Fibroblast of skin of scalp (primary cell): ENCODE measurements at regions not wholly inside any gene's neighbourhood (a gene's known extent, or its start where the extent isn't known, plus 50 kb on each side); places are given as distances from the start of the nearest gene placed in this dataset.

ENCODE experiments used
- DNase-seq: peaks from one replicate; pipeline ENCODE4 v3.0.0-alpha.2; 2013

DNA sequence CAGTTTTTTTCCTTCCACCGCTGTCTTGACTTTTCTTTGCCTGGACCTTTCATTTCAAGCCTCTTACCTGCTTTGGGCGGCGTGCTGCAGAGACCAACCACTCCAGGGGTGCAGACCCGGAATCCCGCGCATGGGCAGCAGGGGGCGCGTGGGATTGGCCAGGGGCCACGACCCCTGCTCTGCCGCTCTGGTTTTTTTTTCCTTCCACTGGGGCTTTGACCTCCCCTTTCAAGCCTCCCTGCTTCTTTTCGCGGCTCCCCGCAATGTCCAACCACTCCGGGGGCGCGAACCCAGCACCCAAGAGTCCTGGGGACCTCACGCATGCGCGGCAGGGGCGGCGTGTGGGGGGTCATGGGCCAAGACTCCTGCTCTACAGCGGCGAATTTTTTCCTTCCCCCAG, 325.1 kb downstream of the ALG10 start:
- DNase-seq, result no peak

DNA sequence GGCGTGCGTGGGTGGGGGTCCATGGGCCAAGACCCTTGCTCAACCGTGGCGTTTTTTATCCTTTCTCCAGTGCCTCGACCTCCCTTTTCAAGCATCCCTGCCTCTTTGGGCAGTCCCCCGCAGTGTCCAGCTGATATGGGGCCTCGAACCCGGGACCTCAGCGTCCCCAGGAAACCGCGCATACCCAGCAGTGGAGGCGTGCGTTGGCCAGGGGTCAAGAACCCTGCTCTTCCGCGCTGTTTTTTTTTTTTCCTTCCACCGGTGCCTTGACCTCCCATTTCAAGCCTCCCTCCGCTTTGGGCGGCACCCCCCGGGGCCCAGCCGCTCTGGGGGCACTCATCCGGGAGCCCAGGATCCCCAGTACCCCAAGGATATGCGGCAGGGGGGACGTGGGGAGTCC, 325.8 kb downstream of the ALG10 start:
- DNase-seq, result no peak

DNA sequence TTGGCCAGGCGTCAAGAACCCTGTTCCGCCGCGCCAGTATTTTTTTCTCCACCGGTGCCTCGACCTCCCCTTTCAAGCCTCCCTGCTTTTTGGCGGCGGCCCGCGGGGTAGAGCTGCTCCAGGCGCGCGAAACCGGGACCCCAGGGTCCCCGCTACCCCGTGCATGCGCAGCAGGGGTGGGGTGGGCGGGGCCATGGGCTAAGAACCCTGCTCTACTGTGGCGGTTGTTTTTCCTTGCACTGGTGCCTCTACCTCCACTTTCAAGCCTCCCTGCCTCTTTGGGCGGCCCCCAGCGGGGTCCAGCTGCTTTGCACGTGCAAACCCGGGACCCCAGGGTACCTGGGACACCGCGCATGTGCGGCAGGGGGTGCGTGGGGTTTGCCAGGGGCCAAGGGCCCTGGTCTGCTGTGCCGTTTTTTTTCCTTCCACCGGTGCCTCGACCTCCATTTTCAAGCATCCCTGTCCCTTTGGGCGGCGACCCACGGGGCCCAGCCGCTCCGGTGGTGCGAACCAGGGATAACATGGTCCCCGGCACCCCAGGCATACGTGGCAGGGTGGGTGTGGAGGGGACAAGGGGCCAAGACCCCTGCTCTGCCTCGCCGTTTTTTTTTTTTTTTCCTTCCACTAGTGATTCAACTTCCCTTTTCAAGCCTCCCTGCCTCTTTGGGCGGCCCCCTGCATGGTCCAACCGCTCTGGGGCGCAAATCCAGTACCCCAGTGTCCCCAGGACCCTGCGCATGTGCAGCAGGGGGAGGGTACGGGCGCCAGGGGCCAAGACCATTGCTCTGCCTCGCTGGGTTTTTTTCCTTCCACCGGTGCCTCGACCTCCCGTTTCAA, 326.8 kb downstream of the ALG10 start:
- no peak for DNase-seq

DNA sequence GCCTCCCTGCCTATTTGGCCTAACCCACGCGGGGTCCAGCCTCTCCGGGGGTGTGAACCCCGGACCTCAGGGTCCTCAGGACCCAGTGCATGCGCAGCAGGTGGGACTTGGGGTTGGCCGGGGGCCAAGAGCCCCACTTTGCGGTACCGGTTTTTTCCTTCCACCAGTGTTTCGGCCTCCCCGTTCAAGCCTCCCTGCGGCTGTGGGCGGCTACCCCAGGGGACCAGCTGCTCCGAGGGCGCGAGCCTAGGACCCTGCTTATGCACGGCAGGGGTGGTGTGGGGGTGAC, 327.3 kb downstream of the ALG10 start:
- no peak for DNase-seq

DNA sequence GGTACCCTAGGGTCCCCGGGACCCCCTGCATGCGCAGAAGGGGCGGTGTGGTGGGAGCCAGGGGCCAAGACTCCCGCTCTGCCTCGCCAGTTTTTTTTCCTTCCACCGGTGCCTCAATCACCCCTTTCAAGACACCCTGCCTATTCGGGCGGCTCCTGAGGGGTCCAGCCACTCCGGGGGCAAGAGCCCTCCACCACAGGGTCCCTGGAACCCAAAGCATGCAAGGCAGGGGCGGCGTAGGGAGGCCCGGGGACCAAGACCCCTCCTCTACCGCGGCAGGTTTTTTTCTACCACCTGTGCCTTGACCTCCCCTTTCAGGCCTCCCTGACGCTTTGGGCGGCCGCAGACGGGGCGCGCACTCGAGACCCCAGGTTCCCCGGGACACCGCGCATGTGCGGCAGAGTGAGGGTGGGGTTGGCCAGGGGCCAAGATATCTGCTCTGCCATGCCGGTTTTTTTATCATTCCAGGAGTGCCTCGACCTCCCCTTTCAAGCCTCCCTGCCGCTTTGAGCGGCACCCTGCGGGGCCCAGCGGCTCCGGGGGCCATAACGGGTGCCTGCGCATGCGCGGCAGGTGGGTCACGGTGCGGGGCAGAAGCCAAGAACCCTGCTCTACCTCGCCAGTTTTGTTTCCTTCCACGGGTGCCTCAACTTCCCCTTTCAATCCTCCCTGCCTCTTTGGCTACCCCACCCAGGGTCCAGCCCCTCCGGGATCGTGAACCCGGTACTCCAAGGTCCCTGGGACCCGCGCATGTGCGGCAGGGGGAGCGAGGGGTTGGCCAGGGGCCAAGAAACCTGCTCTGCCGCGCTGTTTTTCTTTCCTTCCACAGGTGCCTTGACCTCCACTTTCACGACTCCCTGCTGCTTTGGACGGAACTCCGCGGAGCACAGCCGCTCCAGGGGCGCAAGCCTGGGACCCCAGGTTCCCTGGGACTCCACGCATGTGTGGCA, 328.1 kb downstream of the ALG10 start:
- DNase-seq, result no peak

DNA sequence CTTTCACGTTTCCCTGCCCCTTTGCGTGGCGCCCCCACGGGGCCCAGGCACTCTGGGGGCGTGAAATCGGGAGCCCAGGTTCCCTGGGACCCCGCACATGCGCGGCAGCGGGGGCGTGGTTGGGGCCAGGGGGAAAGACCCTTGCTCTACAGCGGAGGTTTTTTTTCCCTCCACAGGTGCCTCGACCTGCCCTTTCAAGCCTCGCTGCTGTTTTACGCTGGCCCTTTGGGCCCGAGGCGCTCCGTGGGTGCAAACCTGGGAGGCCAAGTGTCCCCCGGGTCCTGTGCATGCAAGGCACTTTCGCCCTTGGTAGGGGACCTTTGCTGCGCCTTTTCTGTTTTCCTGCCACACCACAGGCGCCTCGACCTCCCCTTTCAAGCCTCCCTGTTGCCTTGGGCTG, 329.8 kb downstream of the ALG10 start:
- no peak for DNase-seq

DNA sequence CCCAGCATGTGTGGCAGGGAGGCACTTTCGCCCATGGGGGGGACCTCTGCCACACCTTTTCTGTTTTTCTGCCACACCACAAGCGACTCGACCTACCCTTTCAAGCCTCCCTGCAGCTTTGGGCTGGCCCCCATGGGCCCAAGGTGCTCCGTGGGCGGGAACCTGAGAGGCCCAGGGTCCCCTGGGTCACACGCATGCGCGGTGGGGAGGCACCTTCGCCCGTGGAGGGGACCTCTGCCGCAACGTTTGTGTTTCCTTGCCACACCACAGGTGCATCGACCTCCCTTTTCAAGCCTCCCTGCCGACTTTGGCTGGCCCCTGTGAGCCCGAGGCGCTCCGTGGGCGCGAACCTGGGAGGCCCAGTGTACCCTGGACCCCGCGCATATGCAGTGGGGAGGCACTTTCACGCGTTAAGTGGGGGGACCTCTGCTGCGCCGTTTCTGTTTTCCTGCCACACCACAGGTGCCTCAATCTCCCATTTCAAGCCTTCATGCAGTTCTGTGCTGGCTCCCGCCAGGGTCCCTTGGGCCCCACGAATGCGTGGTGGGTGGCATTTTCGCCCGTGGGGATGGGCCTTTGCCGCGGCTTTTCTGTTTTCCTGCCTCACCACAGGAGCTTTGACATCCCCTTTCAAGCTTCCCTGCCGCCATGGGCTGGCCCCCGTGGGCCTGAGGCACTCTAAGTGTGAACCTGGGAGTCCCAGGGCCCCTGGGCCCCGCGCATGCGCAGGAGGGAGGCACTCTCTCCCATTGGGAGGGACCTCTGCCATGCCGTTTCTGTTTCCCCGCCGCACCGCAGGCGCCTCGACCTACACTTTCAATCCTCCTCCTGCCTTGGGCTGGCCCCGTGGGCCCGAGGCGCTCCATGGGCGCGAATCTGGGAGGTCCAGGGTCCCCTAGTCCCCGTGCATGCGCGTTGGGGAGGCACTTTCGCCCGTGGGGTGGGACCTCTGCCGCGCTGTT, 332.2 kb downstream of the ALG10 start:
- no peak for DNase-seq

DNA sequence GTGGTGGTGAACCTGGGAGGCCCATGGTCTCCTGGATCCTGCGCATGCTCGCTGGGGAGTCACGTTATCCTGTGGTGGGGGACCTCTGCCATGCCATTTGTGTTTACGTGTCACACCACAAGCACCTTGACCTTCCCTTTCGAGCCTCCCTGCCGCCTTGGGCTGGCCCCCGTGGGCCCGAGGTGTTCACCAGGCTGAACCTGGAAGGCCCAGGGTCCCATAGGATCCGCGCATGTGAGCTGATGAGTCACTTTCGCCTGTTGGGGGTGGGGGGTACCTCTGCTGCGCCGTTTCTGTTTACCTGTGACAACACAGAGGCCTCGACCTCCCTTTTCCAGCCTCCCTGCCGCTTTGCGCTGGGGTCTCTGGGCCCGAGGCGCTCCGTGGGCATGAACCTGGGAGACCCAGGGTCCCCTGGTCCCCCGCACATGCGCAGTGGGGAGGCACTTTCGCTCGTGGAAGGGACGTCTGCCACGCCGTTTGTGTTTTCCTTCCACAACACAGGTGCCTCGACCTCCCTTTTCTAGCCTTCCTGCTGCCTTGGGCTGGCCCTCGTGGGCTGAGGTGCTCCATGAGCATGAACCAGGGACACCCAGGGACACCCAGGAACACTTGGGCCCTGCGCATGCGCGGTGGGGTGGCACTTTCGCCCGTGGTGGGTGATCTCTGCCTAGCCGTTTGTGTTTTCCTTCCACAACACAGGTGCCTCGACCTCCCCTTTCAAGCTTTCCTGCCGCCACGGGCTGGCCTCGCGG, 334.1 kb downstream of the ALG10 start:
- no peak for DNase-seq

DNA sequence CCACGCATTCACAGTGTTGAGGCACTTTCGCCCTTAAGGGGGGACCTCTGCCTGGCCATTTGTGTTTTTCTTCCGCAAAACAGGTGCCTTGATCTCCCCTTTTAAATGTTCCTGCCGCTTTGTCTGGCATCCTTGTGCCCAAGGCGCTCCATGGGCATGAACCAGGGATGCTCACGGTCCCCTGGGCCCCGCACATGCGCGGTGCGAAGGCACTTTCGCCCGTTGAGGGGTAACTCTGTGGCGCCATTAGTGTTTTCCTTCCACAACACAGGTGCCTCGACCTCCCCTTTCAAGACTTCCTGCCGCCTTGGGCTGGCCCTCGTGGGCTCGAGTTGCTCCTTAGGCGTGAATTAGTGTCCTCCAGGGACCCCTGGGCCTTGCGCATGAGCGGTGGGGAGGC, 335.5 kb downstream of the ALG10 start:
- DNase-seq, result no peak

DNA sequence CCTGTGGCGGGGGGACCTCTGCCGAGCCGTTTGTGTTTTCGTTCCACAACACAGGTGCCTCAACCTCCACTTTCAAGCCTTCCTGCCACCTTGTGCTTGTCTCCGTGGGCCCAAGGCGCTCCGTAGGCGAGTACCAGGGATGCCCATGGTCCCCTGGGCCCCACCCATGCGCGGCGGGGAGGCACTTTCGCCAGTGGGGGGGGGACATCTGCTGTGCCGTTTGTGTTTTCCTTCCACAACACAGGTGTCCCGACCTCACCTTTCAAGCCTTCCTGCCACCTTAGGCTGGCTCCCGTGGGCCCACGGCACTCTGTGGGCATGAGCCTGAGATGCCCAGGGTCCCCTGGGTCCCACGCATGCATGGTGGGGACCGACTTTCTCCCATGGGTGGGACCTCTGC, 335.9 kb downstream of the ALG10 start:
- no peak for DNase-seq

DNA sequence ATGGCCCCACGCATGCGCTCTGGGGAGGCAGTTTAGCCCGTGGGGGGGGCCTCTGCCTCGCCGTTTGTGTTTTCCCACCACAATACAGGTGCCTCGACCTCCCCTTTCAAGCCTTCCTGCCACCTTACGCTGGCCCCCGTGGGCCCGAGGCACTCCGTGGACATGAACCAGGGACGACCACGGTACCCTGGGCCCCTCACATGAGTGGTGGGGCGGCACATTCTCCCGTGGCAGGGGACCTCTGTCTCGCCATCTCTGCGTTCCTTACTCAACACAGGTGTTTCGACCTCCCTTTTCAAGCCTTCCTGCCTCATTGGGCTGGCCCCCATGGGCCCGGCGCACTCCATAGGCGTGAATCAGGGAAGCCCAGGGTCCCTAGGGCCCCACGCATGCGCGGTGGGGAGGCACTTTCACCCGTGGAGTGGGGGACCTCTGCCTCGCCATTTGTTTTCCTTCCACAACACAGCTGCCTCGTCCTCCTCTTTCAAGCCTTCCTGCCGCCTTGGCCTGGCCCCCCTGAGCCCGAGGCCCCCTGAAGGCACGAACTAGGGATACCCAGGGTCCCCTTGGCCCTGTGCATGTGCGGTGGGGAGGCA, 339.5 kb downstream of the ALG10 start:
- no peak for DNase-seq

DNA sequence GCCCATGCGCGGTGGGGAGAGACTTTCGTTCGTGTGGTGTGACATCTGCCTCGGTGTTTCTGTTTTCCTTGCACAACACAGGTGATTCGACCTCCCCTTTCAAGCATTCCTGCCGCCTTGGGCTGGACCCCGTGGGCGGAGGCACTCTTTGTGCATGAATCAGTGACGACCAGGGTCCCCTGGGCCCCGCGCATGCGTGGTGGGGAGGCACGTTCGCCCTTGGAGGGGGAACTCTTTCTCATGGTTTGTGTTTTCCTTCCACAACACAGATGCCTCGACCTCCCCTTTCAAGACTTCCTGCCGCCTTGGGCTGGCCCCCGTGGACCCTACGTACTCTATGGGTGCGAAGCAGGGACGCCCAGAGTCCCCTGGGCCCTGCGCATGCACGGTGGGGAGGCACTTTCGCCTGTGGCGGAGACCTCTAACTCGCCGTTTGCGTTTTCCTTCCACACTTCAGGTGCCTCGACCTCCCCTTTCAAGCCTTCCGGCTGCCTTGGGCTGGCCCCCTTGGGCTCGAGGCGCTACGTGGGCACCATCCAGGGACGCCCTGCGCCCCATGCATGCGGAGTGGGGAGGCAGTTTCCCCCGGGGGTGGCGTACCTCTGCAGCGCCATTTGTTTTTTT, 340.9 kb downstream of the ALG10 start:
- no peak for DNase-seq

DNA sequence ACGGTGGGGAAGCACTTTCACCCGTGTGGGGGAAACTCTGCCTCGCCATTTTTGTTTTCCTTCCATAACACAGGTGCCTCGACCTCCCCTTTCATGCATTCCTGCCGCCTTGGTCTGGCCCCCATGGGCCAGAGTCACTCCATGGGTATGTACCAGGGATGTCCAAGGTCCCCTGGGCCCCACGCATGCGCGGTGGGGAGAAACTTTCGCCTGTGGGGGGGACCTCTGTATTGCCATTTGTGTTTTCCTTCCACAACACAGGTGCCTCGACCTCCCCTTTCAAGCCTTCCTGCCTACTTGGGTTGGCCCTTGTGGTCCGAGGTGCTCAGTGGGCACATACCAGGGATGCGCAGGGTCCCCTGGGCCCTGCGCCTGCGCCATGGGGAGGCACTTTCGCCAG, 345.8 kb downstream of the ALG10 start:
- DNase-seq, result no peak

DNA sequence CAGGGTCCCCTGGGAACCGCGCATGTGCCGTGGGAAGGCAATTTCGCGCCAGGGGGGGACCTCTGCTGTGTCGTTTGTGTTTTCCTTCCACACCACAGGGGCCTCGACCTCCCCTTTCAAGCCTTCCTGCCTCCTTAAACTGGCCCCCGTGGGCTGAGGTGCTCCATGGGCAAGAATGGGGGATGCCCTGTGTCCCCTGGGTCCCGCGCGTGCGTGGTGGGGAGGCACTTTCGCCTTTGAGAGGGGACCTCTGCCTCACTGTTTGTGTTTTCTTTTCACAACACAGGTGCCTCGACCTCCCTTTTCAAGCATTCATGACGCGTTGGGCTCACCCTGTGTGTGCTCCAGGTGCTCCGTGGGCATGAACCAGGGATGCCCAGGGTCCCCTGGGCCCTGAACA, 348.8 kb downstream of the ALG10 start:
- no peak for DNase-seq

DNA sequence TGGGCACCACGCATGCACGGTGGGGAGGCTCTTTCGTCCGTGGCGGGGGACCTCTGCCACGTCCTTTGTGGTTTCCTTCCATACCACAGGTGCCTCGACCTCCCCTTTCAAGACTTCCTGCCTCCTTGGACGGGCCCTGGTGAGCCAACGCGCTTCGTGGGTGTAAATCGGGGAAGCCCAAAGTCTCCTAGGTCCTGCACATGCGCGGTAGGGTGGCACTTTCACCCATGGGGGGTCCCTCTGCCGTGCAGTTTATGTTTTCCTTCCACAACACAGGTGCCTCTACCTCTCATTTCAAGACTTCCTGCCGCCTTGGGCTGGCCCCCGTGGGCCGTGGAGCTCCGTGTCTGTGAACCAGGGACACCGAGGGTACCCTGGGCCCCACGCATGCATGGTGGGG, 349.7 kb downstream of the ALG10 start:
- DNase-seq, result no peak

DNA sequence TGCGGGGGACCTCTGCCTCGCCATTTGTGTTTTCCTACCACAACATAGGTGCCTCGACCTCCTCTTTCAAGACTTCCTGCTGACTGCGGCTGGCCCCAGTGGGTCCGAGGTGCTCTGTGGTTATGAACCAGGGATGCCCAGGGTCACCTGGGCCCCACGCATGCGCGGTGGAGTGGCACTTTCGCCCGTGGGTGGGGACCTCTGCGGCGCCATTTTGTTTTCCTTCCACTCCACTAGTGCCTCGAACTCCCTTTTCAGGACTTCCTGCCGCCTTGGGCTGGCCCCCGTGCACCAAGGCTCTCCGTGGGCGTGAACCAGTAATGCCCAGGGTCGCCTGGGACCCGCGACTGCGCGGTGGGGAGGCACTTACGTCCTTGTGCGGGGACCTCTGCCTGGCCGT, 351.6 kb downstream of the ALG10 start:
- no peak for DNase-seq

DNA sequence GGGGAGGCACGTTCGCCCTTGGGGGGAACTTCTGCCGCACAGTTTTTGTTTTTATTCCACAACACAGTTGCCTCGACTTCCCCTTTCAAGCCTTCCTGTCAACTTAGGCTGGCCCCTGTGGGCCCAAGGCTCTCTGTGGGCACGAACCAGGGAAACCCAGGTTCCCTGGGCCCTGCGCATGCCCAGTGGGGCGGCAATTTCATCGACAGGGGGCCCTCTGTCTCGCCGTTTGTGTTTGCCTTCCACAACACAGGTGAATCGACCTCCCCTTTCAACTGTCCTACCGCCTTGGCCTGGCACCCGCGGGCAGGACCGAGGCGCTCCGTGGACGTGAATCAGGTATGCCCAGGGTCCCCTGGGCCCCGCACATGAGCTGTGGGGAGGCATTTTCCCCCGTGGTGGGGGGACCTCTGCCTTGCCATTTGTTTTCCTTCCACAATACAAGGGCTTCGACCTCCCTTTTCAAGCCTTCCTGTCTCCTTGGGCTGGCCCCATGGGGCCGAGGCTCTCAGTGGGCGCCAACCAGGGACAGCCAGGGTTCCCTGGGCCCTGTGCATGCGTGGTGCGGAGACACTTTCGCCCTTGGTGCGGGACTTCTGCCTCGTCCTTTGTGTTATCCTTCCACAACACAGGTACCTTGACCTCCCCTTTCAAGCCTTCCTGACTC, 354.0 kb downstream of the ALG10 start:
- DNase-seq, result no peak

DNA sequence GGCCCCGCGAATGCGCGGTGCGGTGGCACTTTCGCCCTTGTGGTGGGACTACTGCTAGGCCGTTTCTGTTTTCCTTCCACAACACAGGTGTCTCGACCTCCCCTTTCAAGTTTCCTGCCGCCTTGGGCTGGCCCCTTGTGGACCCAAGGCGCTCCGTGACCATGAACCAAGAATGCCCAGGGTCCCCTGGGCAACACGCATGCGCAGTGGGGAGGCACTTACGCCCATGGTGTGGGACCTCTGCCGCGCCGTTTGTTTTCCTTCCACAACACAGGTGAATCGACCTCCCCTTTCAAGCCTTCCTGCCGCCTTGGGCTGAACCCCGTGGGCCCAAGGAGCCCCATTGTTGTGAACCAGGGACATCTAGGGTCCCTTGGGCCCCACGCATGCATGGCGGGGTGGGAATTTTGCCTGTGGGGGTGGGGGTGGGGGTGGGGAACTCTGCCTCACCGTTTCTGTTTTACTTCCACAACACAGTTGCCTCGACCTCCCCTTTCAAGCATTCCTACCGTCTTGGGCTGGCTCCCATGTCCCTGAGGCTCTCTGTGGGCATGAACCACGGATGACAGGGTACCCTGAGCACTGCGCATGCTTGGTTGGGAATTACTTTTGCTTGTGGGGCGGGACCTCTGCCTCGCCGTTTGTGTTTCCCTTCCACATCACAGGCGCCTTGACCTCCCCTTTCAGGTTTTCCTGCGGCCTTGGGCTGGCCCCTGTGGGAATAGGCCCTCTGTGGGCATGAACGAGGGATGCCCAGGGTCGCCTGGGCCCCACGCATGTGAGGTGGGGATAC, 355.1 kb downstream of the ALG10 start:
- DNase-seq, result no peak

DNA sequence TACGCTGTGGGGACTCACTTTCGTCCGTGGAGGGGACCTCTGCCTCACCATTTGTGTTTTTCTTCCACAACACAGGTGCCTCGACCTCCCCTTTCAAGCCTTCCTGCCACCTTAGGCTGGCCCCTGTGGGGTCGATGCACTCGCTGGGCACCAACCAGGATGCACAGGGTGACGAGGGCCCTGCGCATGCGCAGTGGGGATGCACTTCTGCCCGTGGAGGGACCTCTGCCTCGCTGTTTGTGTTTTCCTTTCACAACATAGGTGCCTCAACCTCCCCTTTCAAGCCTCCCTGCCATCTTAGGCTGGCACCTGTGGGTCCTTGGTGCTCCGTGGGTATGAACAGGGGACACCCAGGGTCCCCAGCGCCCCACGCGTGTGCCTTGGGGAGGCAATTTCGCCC, 356.8 kb downstream of the ALG10 start:
- no peak for DNase-seq

DNA sequence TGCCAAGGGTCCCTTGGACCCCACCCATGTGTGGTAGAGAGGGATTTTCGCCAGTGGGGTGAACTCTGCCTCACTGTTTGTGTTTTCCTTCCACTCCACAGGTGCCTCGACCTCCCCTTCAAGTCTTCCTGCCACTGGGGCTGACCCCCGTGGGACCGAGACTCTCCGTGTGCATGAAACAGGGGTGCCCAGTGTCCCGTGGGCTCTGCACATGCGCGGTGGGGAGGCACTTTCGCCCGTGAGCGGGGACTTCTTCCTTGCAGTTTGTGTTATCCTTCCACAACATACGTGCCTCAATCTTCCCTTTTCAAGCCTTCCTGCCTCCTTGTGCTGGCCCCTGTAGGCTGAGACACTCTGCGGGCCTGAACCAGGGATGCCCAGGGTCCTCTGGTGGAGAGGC, 362.4 kb downstream of the ALG10 start:
- DNase-seq, result no peak
